GM19328 (cell line): ENCODE measurements at regions not wholly inside any gene's neighbourhood (a gene's known extent, or its start where the extent isn't known, plus 50 kb on each side); places are given as distances from the start of the nearest gene placed in this dataset.

ENCODE experiments used
- ATAC-seq: cut with Tn5 transposase; IDR thresholded peaks from one replicate; pipeline ENCODE4 v1.9.1; 2021; ENCODE audit warnings: mild to moderate bottlenecking, moderate library complexity; ENCODE audit not compliant: unreplicated experiment

DNA sequence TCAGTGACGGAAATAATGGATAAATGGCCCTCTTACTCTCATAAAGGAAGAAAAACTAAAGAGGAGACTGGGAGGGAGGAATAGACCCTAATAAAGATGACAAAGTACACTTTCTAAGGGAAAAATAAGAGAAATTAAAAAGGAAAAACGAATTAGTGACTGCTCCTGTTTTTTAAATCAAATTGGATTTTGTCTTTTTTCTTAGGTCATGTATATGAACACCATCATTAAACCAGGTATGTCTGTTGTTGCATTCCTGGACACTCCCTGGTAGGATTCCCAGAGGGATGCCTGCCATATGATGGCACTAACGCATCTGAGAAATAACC, 59.4 kb upstream of the BTN3A2 start:
- ATAC-seq: no peak

- no peak for ATAC-seq
Observed at GRCh38 chr6:26306232-26306631, 58.8 kb upstream of the BTN3A2 start.

- ATAC-seq: no peak
Observed at GRCh38 chr6:26307850-26308249, 57.1 kb upstream of the BTN3A2 start.

DNA sequence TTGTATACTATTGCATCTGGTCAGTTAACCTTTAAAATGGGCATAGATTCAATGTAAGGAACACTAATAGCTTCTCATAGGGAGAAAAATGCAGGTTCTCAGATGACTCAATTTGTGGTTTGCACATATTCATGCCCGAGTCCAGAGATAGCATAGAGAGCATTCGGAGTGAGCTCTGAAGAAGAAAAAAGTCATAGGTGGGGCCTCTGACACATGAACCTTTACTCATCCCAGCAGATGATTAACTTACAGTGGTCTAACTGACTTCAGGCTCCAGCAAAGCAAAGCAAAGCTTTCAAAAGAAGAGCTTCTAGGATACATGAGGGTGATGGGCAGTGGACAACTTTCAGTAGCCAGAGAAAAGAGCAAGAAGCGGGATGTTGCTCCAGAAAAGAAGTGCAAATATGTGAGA, 55.3 kb upstream of the BTN3A2 start:
- ATAC-seq: no peak

- ATAC-seq: no peak
Observed at GRCh38 chr6:26311012-26311384, 54.0 kb upstream of the BTN3A2 start.

GRCh38 chr6:26311385-26312095, 53.5 kb upstream of the BTN3A2 start:
- no peak for ATAC-seq

GRCh38 chr6:26312096-26312463, 52.9 kb upstream of the BTN3A2 start:
- ATAC-seq: no peak

DNA sequence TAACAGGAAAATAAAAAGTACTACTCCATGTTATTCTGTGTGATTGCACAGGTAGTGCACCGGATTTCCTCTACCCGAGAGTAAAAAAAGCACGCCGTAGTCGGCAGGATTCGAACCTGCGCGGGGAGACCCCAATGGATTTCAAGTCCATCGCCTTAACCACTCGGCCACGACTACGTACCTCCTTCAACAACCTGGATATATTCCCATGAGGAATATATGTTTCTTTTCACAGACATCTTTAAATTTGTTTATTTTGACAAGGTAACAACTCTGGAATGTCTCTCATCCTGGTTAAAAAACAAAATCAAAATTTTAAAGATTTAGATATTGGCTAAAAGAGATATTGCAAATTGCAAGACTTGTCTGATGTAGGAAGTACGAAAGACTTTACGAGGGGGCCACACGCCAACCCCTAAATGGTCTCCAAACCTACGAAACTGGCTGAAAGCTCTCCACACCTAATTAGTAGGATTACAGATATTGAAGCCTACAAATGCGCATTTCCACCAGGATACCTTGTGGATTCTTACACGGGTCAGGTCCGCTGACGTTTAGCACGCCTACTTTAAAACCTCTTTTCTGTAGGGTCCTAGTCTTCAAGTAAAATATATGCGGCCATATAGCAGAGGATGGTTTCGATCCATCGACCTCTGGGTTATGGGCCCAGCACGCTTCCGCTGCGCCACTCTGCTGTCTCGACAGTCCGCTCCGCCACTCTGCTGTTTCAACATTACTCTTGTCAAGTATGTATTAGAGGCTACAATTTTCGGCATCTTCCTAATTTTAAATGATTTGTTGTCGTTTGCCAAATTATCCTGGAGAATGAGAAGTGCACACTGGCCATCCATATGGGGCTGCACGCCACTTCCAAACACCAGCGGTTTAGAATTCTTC, 52.2 kb upstream of the BTN3A2 start:
- ATAC-seq: peak; percentile 38
